ENCODE measurements at regions not wholly inside any gene's neighbourhood (a gene's known extent, or its start where the extent isn't known, plus 50 kb on each side); places are given as distances from the start of the nearest gene placed in this dataset.

DNA sequence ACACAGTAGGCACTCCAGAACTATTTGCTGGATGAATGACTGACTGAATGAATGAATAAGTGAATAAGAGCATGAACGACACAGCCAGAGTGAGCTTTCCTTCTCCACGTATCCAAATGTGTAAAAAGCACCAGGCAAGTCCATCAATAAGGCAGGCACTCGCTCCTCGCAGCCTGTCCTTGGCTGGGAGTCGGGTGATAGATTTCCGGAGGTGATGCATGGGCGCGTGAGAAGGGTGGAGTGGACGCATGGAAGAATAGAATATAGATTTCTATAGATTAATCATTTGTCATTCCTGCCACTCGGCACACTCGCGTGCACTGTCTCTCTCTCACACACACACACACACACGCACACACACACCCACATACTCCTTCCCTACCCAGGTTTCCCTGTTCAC, 164.3 kb upstream of the ZC3H12A start:
- no peaks in the 10 kb centered on the region for H3K4me1 ChIP-seq
- no peak overlapping the region for H3K27ac ChIP-seq
- no peaks in the 10 kb centered on the region for H3K36me3 ChIP-seq
- no peaks in the 10 kb centered on the region for H3K9me3 ChIP-seq
- no peaks in the 10 kb centered on the region for H3K27me3 ChIP-seq
- intact Hi-C loops (cut with DNase I) = no loop called here
- no peak overlapping the region for H3K4me3 ChIP-seq
- TF ChIP-seq POLR2A (IDR thresholded peaks at IDR 0.05) (no peak), POLR2AphosphoS5 (IDR thresholded peaks at IDR 0.05; ENCODE audit: insufficient read depth in 1 of 2, low read depth in 1 of 2) (no peak)
- TF ChIP-seq, protein P1, sequence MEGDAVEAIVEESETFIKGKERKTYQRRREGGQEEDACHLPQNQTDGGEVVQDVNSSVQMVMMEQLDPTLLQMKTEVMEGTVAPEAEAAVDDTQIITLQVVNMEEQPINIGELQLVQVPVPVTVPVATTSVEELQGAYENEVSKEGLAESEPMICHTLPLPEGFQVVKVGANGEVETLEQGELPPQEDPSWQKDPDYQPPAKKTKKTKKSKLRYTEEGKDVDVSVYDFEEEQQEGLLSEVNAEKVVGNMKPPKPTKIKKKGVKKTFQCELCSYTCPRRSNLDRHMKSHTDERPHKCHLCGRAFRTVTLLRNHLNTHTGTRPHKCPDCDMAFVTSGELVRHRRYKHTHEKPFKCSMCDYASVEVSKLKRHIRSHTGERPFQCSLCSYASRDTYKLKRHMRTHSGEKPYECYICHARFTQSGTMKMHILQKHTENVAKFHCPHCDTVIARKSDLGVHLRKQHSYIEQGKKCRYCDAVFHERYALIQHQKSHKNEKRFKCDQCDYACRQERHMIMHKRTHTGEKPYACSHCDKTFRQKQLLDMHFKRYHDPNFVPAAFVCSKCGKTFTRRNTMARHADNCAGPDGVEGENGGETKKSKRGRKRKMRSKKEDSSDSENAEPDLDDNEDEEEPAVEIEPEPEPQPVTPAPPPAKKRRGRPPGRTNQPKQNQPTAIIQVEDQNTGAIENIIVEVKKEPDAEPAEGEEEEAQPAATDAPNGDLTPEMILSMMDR (IDR thresholded peaks at IDR 0.05) = no peak
- no peak for DNase-seq (ENCODE audit: extremely low spot score in 2 of 2)

DNA sequence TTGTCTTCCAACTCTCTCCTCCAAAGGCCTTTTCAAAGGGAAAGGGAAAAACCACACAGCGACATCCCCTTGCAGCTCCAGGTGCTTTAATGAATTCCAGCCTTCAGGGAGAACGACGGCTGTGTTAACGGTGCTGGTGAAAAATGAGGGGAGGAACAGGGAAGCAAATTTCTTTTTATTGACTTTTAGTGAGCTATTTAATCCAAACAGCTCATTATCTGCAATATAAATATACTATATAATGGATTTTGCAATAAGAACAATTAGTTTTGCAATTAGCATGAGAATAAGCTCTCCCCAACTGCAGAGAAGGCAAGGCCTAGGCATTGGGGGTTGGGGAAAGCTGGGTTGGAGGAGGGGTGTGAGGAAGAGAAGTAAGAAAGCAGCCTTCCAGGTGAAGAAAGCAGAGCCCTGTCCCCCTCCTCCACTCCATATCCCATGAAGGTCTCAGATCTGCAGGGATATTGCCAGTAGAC, 159.0 kb upstream of the ZC3H12A start:
- TF ChIP-seq, protein P1 (IDR thresholded peaks at IDR 0.05) = no peak
- no peak for TF ChIP-seq POLR2AphosphoS5 (IDR thresholded peaks at IDR 0.05; ENCODE audit: insufficient read depth in 1 of 2, low read depth in 1 of 2)
- no peak for TF ChIP-seq POLR2A (IDR thresholded peaks at IDR 0.05)
- H3K36me3 ChIP-seq = no peaks in the 10 kb centered on the region
- DNase-seq (ENCODE audit: extremely low spot score in 2 of 2) = no peak
- intact Hi-C loops (cut with DNase I) = no loop called here
- H3K9me3 ChIP-seq = no peaks in the 10 kb centered on the region
- no peak overlapping the region for H3K4me3 ChIP-seq
- no peaks in the 10 kb centered on the region for H3K4me1 ChIP-seq
- H3K27ac ChIP-seq = no peak overlapping the region
- H3K27me3 ChIP-seq = peaks cover 4% of the 10 kb centered on the region

DNA sequence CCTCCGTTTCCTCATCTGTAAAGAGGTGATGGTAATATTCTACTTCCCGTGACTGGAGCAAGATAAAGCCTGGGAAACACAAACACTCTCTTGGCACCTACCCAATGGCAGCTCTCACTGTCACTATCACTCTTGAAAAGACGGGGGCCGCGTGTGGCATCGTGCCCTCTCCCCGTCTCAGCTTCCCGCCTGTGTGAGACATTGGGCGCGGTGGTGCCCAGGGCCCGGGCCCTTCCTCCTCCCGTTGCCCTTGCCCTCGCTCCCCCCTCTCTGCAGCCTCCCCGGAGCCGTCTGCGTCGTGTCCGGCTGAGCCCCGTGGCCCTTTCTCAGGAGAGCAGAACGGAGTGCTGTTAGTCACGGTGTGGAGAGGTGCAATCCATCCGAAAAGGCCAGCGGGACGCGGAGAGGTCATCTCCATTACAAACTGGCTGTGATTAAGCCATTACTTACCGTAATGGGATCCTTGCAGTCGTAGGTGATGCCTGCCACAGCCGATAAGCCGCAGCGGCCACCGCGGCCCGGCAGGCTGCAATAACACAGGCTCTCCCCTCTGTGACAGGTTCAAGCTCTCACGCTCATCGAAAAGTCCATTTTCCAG, 156.4 kb upstream of the ZC3H12A start:
- no peaks in the 10 kb centered on the region for H3K9me3 ChIP-seq
- no peak for DNase-seq (ENCODE audit: extremely low spot score in 2 of 2)
- intact Hi-C loops (cut with DNase I) = no loop called here
- peaks cover 4% of the 10 kb centered on the region for H3K27me3 ChIP-seq
- no peak overlapping the region for H3K4me3 ChIP-seq
- H3K4me1 ChIP-seq = no peaks in the 10 kb centered on the region
- TF ChIP-seq POLR2A (IDR thresholded peaks at IDR 0.05) (no peak), POLR2AphosphoS5 (IDR thresholded peaks at IDR 0.05; ENCODE audit: insufficient read depth in 1 of 2, low read depth in 1 of 2) (no peak)
- TF ChIP-seq, protein P1 (IDR thresholded peaks at IDR 0.05) = no peak
- H3K27ac ChIP-seq = no peak overlapping the region
- H3K36me3 ChIP-seq = no peaks in the 10 kb centered on the region

DNA sequence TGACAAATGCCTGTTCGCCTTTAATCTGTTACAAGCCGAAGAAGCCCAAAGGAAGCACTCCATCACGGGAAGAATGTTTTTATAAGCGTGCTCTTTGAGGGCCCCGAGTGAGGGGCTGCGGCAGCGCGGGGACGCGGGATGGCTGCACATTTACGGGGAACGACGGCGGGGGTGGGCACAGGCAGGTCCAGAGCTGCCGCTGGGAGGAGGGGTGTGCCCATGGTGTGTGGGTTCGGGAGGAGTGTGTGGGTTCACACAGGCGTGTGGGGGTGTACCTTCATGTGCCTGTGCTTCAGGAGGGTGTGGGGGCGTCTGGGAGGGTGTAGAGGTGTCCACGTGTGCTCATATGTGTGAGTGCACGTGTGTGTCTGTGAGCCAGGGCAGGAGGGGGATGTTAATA, 155.9 kb upstream of the ZC3H12A start:
- Histone ChIP-seq H3K4me3 (no peak overlapping the region), H3K27me3 (peaks cover 4% of the 10 kb centered on the region), H3K36me3 (no peaks in the 10 kb centered on the region), H3K9me3 (no peaks in the 10 kb centered on the region), H3K4me1 (no peaks in the 10 kb centered on the region), H3K27ac (no peak overlapping the region)
- intact Hi-C loops (cut with DNase I) = no loop called here
- no peak for DNase-seq (ENCODE audit: extremely low spot score in 2 of 2)
- no peak for TF ChIP-seq POLR2A (IDR thresholded peaks at IDR 0.05)
- TF ChIP-seq POLR2AphosphoS5 (IDR thresholded peaks at IDR 0.05; ENCODE audit: insufficient read depth in 1 of 2, low read depth in 1 of 2) = no peak
- TF ChIP-seq, protein P1 (IDR thresholded peaks at IDR 0.05) = no peak

DNA sequence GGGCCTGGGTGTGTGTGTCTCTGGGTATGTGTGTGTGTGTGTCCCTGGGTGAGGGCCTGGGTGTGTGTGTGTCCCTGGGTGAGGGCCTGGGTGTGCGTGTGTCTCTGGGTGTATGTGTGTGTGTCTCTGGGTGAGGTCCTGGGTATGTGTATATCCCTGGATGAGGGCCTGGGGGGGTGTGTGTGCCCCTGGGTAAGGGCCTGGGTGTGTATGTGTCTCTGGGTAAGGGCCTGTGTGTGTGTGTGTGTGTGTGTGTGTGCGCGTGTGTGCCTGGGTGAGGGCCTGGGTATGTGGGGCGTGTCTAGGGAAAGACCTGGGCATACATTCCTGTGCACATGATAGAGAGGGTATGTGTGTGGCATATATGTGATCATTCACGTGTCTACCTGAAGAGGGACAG, 155.1 kb upstream of the ZC3H12A start:
- no peaks in the 10 kb centered on the region for H3K36me3 ChIP-seq
- TF ChIP-seq POLR2AphosphoS5 (IDR thresholded peaks at IDR 0.05; ENCODE audit: insufficient read depth in 1 of 2, low read depth in 1 of 2) (no peak), POLR2A (IDR thresholded peaks at IDR 0.05) (no peak)
- TF ChIP-seq, protein P1 (IDR thresholded peaks at IDR 0.05) = no peak
- peaks cover 4% of the 10 kb centered on the region for H3K27me3 ChIP-seq
- DNase-seq (ENCODE audit: extremely low spot score in 2 of 2) = no peak
- no peak overlapping the region for H3K4me3 ChIP-seq
- H3K9me3 ChIP-seq = peaks cover 3% of the 10 kb centered on the region
- no peak overlapping the region for H3K27ac ChIP-seq
- no peaks in the 10 kb centered on the region for H3K4me1 ChIP-seq
- intact Hi-C loops (cut with DNase I) = no loop called here
